Activated B cell treated with CpG ODN at 0.5 μM for 24 hours (primary cell): ENCODE measurements at regions not wholly inside any gene's neighbourhood (a gene's known extent, or its start where the extent isn't known, plus 50 kb on each side); places are given as distances from the start of the nearest gene placed in this dataset.
A peak's percentile ranks its signal among the peaks of the same experiment; 100 is the strongest.

ENCODE experiments used
- ATAC-seq: fragments of 200-7000 bp; cut with Tn5 transposase; one replicate; pipeline ENCODE4 v1.10.0; 2021; ENCODE audit warnings: low read depth, mild to moderate bottlenecking, moderate library complexity
- CTCF ChIA-PET: fragments of 350-600 bp; sonication (Branson Sonifier 250); formaldehyde crosslinking; loops from one replicate; lab custom pipeline; 2021; ENCODE audit warnings: antibody characterized with exemption; lab: Charles Lee
- POLR2A ChIA-PET: fragments of 350-600 bp; sonication (Branson Sonifier 250); formaldehyde crosslinking; loops from one replicate; lab custom pipeline; 2021; ENCODE audit warnings: antibody characterized with exemption; lab: Charles Lee
- DNase-seq: peaks from one replicate; pipeline ENCODE4 v3.0.0; 2022
- H3K27ac Mint-ChIP-seq: one replicate; pipeline ENCODE4 v1.8.0; 2020; ENCODE audit warnings: mixed read lengths
- H3K27me3 Mint-ChIP-seq: one replicate; pipeline ENCODE4 v1.8.0; 2021; ENCODE audit warnings: mixed read lengths
- H3K36me3 Mint-ChIP-seq: one replicate; pipeline ENCODE4 v1.8.0; 2021; ENCODE audit warnings: low read depth, mixed read lengths
- H3K4me1 Mint-ChIP-seq: one replicate; pipeline ENCODE4 v1.8.0; 2021; ENCODE audit warnings: mixed read lengths
- H3K4me3 Mint-ChIP-seq: one replicate; pipeline ENCODE4 v1.8.0; 2020; ENCODE audit warnings: mild to moderate bottlenecking, mixed read lengths
- H3K9me3 Mint-ChIP-seq: one replicate; pipeline ENCODE4 v1.8.0; 2020; ENCODE audit warnings: mixed read lengths
- CTCF ChIP-seq: fragments of 200-600 bp; IDR thresholded peaks from one replicate; pipeline ENCODE4 v1.8.0; 2022; ENCODE audit warnings: antibody characterized with exemption, mild to moderate bottlenecking
- intact Hi-C: fragments of 100-400 bp; cut with micrococcal nuclease; formaldehyde crosslinking; loops from one replicate; pipeline ENCODE4 v1.15.1; 2024

DNA sequence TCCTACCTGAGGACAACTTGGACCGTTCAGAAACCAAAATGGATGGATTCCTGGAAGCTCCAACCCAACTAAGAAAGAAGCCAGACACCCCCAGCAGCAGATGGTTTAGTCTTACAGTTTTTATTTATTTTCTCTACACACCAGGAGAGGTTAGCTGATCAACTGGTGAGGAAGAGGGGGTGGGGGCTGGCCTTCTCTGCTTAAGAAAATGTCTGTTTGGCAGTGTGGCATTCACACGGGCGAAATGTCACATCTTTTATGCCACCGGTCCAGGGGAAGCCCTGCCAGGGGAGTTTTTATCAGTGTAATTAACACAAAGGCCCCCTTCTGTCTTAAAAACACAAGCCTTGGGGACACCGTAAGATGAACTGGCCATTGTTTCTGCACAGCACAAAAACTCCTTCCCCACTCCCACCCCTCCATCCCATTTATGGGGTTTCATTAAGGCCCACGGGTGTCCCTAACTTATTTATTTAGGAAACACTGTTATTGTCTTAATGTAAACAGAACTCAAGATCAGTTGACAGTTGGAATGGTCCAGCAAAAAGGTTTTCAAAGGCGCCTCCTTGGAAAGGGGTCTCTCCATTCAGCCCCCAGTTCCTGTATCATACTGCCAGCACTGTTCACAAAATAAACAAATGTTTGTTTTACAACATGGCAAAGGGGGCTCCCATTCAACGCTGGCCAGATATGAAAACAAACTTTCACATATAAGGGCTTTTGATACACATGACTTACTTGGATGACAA, 217.0 kb downstream of the C1D start:
- Mint-ChIP-seq H3K27me3 (peaks cover 32% of the 10 kb centered on the region), H3K4me1 (no peaks in the 10 kb centered on the region), H3K27ac (no peak overlapping the region), H3K9me3 (no peaks in the 10 kb centered on the region), H3K36me3 (no peaks in the 10 kb centered on the region), H3K4me3 (no peak overlapping the region)
- no peak for TF ChIP-seq CTCF
- CTCF ChIA-PET: interaction anchor here (0.8 to 0.9 kb wide), 3 partner anchors 14 to 1417 kb away, joined by 3 to 4 read pairs (median 4); no protein-coding TSS in a partner anchor
- DNase-seq: no peak
- intact Hi-C loops: loop anchor here (1.0 kb wide), 1 partner anchor 1416 kb away; no protein-coding TSS in a partner anchor
- no peak for ATAC-seq
- POLR2A ChIA-PET: no interaction called here

DNA sequence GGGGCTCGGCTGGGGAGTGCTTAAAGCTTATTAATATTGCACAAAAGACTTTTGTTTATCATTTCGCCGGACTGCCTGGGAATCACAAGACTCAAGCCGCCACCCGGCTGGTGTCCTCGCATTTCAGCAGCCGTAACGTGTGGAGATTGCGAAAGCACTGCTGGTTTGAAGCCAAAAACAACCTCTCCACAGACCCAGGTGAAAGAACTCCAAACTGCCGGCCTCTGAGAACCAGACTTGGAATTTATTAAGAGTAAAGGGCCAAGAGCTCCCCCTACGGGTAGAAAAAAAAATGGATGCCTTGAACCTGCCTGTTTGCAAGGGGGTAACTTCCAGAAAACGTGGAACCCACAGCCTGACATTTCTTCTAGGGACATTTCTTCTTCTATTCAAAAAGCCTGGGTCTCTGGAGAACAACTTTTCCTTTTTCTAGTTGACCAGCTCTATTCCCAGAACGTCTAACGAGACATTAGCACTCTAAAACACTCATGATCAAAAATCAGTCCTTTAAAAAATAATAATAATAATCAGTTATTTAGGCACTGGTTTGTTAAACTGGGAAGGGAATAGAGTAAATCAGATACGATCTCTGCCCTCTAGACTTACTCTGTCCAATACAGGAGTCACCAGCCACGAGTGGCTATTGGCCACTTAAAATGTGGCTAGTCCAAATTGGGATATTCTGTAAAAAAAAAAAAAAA, 216.3 kb downstream of the C1D start:
- Mint-ChIP-seq H3K4me1 (no peaks in the 10 kb centered on the region), H3K4me3 (no peak overlapping the region), H3K9me3 (no peaks in the 10 kb centered on the region), H3K36me3 (no peaks in the 10 kb centered on the region), H3K27me3 (peaks cover 34% of the 10 kb centered on the region), H3K27ac (no peak overlapping the region)
- ATAC-seq (no peak), DNase-seq (no peak)
- CTCF ChIA-PET: interaction anchor here (0.8 to 0.9 kb wide), 3 partner anchors 13 to 1418 kb away, joined by 3 to 4 read pairs (median 4); no protein-coding TSS in a partner anchor
- intact Hi-C loops: loop anchor here (1.0 kb wide), 1 partner anchor 1417 kb away; no protein-coding TSS in a partner anchor
- POLR2A ChIA-PET: no interaction called here
- TF ChIP-seq CTCF: peak; percentile 30

DNA sequence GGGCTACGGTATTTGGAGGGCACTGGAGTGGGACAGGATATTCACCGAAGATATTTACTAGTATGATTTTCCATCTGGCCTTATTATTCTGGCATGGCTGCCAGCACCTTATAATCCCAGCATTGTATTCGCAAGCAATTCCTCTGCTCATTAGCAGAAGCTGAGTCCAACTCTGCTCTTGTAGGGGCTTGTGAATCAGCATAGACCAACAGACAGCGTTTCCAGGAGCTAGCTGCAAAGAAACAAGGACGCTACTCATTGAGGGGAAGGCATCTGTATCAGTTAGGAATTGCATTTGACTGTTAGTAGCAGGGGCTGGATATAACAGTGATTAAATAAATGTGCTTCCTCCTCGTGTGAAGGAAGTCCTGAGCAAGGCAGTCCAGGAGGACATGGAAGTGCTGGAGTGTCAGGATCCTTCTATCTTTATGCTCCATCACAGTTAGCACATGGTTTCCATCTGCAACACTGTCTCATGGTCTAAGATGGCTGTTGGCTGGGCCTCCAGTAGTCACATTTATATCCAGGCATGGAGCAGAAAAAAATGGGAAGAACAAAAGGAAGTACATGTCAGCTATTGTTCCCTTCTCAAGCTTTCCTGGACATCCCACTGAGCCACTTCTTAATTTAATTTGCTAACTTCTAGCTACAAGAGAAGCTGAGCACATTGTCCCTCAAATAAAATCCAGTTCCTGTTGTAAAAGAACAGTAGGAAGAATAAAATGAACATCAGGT, 214.1 kb downstream of the C1D start:
- CTCF ChIA-PET: no interaction called here
- intact Hi-C loops: no loop called here

GRCh38 chr2:67851016-67851415, 211.8 kb downstream of the C1D start:
- Mint-ChIP-seq H3K9me3 (no peaks in the 10 kb centered on the region), H3K27ac (no peak overlapping the region), H3K36me3 (no peaks in the 10 kb centered on the region), H3K27me3 (peaks cover 28% of the 10 kb centered on the region), H3K4me3 (no peak overlapping the region), H3K4me1 (no peaks in the 10 kb centered on the region)
- ChIA-PET POLR2A (no interaction called here), CTCF (no interaction called here)
- no peak for DNase-seq
- TF ChIP-seq CTCF: no peak
- intact Hi-C loops: no loop called here
- no peak for ATAC-seq

More for the DNA sequence above, 214.1 kb downstream of the C1D start:
- H3K4me3 Mint-ChIP-seq: no peak overlapping the region
- no peak for TF ChIP-seq CTCF
- no peak overlapping the region for H3K27ac Mint-ChIP-seq
- POLR2A ChIA-PET: no interaction called here
- no peaks in the 10 kb centered on the region for H3K4me1 Mint-ChIP-seq
- no peak for ATAC-seq
- peaks cover 27% of the 10 kb centered on the region for H3K27me3 Mint-ChIP-seq
- DNase-seq: no peak
- H3K36me3 Mint-ChIP-seq: no peaks in the 10 kb centered on the region
- no peaks in the 10 kb centered on the region for H3K9me3 Mint-ChIP-seq
